WERI-Rb-1 (cell line): ENCODE measurements at regions not wholly inside any gene's neighbourhood (a gene's known extent, or its start where the extent isn't known, plus 50 kb on each side); places are given as distances from the start of the nearest gene placed in this dataset.
"Not testable (repeated sequence)": the region's sequence is repeated elsewhere in the genome, so short reads cannot be mapped to it uniquely, and the experiment has no call there.

Source experiments
- DNase-seq: peaks from one replicate; pipeline ENCODE4 v3.0.0-alpha.2; 2020
- H3K27ac ChIP-seq: fragments of 250-450 bp; sonication (Bioruptor Pico); 2 replicates; pipeline ENCODE4 v1.5.1; 2020; ENCODE audit warnings: mild to moderate bottlenecking, moderate library complexity
- H3K27me3 ChIP-seq: fragments of 250-450 bp; sonication (Bioruptor Pico); 2 replicates; pipeline ENCODE4 v1.5.1; 2021; ENCODE audit warnings: mild to moderate bottlenecking, low read depth, moderate library complexity; ENCODE audit not compliant: insufficient read depth, severe bottlenecking
- H3K36me3 ChIP-seq: fragments of 250-450 bp; sonication (Bioruptor Pico); 2 replicates; pipeline ENCODE4 v1.5.1; 2020; ENCODE audit warnings: mild to moderate bottlenecking, moderate library complexity
- H3K4me3 ChIP-seq: 2 replicates; pipeline ENCODE4 v1.5.1; 2011; ENCODE audit warnings: low read depth, mild to moderate bottlenecking, control low read depth, low read length
- H3K9me3 ChIP-seq: fragments of 250-450 bp; sonication (Bioruptor Pico); 2 replicates; pipeline ENCODE4 v1.5.1; 2021; ENCODE audit warnings: mild to moderate bottlenecking, moderate library complexity; ENCODE audit not compliant: severe bottlenecking
- CTCF ChIP-seq: IDR thresholded peaks from 2 replicates; pipeline ENCODE4 v1.5.1; 2011; ENCODE audit warnings: low read depth, mild to moderate bottlenecking, control low read depth, inconsistent platforms, low read length

GRCh38 chr1:181893937-181894336, 167.6 kb downstream of the ZNF648 start:
- Histone ChIP-seq H3K27me3 (no peaks in the 10 kb centered on the region), H3K9me3 (no peaks in the 10 kb centered on the region), H3K4me3 (no peak overlapping the region), H3K36me3 (no peaks in the 10 kb centered on the region), H3K27ac (no peak overlapping the region)
- TF ChIP-seq CTCF: no peak
- DNase-seq: no peak

DNA sequence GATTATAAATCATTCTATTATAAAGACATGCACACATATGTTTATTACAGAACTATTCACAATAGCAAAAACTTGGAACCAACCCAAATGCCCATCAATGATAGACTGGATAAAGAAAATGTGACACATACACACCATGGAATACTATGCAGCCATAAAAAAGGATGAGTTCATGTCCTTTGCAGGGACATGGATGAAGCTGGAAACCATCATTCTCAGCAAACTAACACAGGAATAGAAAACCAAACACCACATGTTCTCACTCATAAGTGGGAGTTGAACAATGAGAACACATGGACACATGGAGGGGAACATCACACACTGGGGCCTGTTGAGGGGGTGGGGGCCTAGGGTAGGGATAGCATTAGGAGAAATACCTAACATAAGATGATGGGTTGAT, 168.4 kb downstream of the ZNF648 start:
- DNase-seq, H3K4me3 ChIP-seq, H3K27me3 ChIP-seq, H3K27ac ChIP-seq, H3K36me3 ChIP-seq, H3K9me3 ChIP-seq: not testable (repeated sequence)

GRCh38 chr1:181872562-181872961, 188.9 kb downstream of the ZNF648 start:
- Histone ChIP-seq H3K27ac (no peak overlapping the region), H3K36me3 (no peaks in the 10 kb centered on the region), H3K9me3 (no peaks in the 10 kb centered on the region), H3K27me3 (no peaks in the 10 kb centered on the region), H3K4me3 (no peak overlapping the region)
- DNase-seq: no peak
- no peak for TF ChIP-seq CTCF

GRCh38 chr1:181863736-181864135, 197.8 kb downstream of the ZNF648 start:
- DNase-seq: no peak
- Histone ChIP-seq H3K36me3 (no peaks in the 10 kb centered on the region), H3K4me3 (no peak overlapping the region), H3K9me3 (no peaks in the 10 kb centered on the region), H3K27ac (no peak overlapping the region), H3K27me3 (no peaks in the 10 kb centered on the region)
- TF ChIP-seq CTCF: no peak

- Histone ChIP-seq H3K4me3 (no peak overlapping the region), H3K9me3 (no peaks in the 10 kb centered on the region), H3K36me3 (no peaks in the 10 kb centered on the region), H3K27ac (no peak overlapping the region), H3K27me3 (no peaks in the 10 kb centered on the region)
- TF ChIP-seq CTCF: no peak
- no peak for DNase-seq
These were observed 198.5 kb downstream of the ZNF648 start for GRCh38 chr1:181863006-181863405.

DNA sequence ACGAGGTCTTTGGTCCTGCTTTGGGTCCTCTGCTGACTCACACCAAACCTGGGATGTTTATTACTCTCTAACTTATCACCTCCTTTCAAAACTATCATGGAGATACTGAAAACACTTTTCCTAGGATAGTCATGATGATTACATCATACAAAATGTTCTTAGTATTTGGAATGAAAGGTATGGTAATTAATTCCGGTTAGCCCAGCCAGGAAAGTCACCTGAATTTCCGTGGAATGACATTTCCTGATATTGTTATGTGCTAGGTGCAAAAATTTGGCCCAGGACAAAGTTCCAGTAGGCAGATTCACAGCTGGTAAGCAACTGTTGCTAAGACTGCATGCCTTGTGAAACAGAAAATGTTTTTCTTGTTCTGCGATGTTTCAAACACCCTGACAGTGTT, 203.4 kb downstream of the ZNF648 start:
- H3K27ac ChIP-seq: no peak overlapping the region
- no peak for DNase-seq
- H3K27me3 ChIP-seq: no peaks in the 10 kb centered on the region
- no peak for TF ChIP-seq CTCF
- no peaks in the 10 kb centered on the region for H3K36me3 ChIP-seq
- no peak overlapping the region for H3K4me3 ChIP-seq
- H3K9me3 ChIP-seq: no peaks in the 10 kb centered on the region
